Endothelial cell of umbilical vein (primary cell): ENCODE measurements at regions not wholly inside any gene's neighbourhood (a gene's known extent, or its start where the extent isn't known, plus 50 kb on each side); places are given as distances from the start of the nearest gene placed in this dataset.

ENCODE experiments used
- BruUV-seq: library from RNA; stranded (reverse); fragments of 400-500 nt; replicated peaks from 2 replicates; lab custom pipeline; 2021; lab: Mats Ljungman, UMichigan
- CTCF ChIA-PET: fragments of 300-600, 350-600 bp; sonication (Branson Sonifier 250); formaldehyde crosslinking; loops from one replicate; lab custom pipeline; 2021; ENCODE audit warnings: antibody characterized with exemption, inconsistent platforms; lab: Charles Lee
- POLR2A ChIA-PET: fragments of 300-600, 350-600 bp; sonication (Branson Sonifier 250); formaldehyde crosslinking; loops from one replicate; lab custom pipeline; 2021; ENCODE audit warnings: antibody characterized with exemption, inconsistent platforms; lab: Charles Lee
- DNase-seq: peaks from one replicate; pipeline ENCODE4 v3.0.0-alpha.2; 2011; ENCODE audit warnings: low read depth, low spot score
- FAIRE-seq: peaks from 2 replicates; lab custom pipeline; 2011; peaks lifted over from hg19 to GRCh38; lab: Jason Lieb, UNC
- H2AFZ ChIP-seq: 2 replicates; pipeline ENCODE4 v1.6.0; 2012; ENCODE audit warnings: low read depth, low read length, control low read depth, inconsistent platforms
- H3K27ac ChIP-seq: 2 replicates; pipeline ENCODE4 v1.5.1; 2011; ENCODE audit warnings: low read depth, mild to moderate bottlenecking, control low read depth, low read length, moderate library complexity; ENCODE audit not compliant: insufficient read depth
- H3K27me3 ChIP-seq, 2 experiments: 2 replicates each; pipeline versions ENCODE4 v1.6.0 to v1.6.1; 2011; ENCODE audit warnings: low read length in 2 of 2, mixed read lengths in 1 of 2; ENCODE audit not compliant: control insufficient read depth in 2 of 2, insufficient read depth in 2 of 2
- H3K36me3 ChIP-seq, 2 experiments: 2 replicates in 1 of 2; 3 replicates in 1 of 2; pipeline ENCODE4 v1.5.1; 2011; ENCODE audit warnings: low read length in 2 of 2, mild to moderate bottlenecking in 1 of 2, moderate library complexity in 1 of 2; ENCODE audit not compliant: control insufficient read depth in 2 of 2, insufficient read depth in 2 of 2; ENCODE audit errors: extremely low read depth in 1 of 2
- H3K4me1 ChIP-seq: 3 replicates; pipeline ENCODE4 v1.5.1; 2011; ENCODE audit warnings: mild to moderate bottlenecking, low read length; ENCODE audit not compliant: control insufficient read depth, insufficient read depth; ENCODE audit errors: extremely low read depth
- H3K4me2 ChIP-seq: 2 replicates; pipeline ENCODE4 v1.6.1; 2011; ENCODE audit warnings: low read length, control low read depth, mixed read lengths; ENCODE audit not compliant: insufficient read depth
- H3K4me3 ChIP-seq, 3 experiments: fragments of 200-600 bp in 1 of 3; sonication (generic), shearing (Covaris generic) in 1 of 3; replicated peaks in 1 of 3; 2 replicates each; pipeline ENCODE4 v1.5.1; 2011 to 2016; ENCODE audit warnings: control low read depth in 3 of 3, low read length in 3 of 3, mild to moderate bottlenecking in 2 of 3, inconsistent platforms in 1 of 3, low read depth in 1 of 3, moderate library complexity in 1 of 3; ENCODE audit not compliant: insufficient read depth in 1 of 3
- H3K79me2 ChIP-seq: 2 replicates; pipeline ENCODE4 v1.6.0; 2012; ENCODE audit warnings: low read length, inconsistent platforms; ENCODE audit not compliant: control insufficient read depth, insufficient read depth
- H3K9ac ChIP-seq: replicated peaks from 2 replicates; pipeline ENCODE3; 2011; ENCODE audit warnings: low read length, control low read depth; ENCODE audit not compliant: insufficient read depth; ENCODE audit errors: extremely low read depth
- H3K9me1 ChIP-seq: replicated peaks from 3 replicates; pipeline ENCODE4 v1.6.0; 2011; ENCODE audit warnings: mild to moderate bottlenecking, low read length; ENCODE audit not compliant: control insufficient read depth, insufficient read depth; ENCODE audit errors: extremely low read depth
- H3K9me3 ChIP-seq: replicated peaks from 2 replicates; pipeline ENCODE4 v1.5.1; 2012; ENCODE audit warnings: low read length, inconsistent platforms; ENCODE audit not compliant: control insufficient read depth, insufficient read depth
- H4K20me1 ChIP-seq: replicated peaks from 2 replicates; pipeline ENCODE3; 2011; ENCODE audit warnings: mild to moderate bottlenecking, low read length; ENCODE audit not compliant: control insufficient read depth, insufficient read depth; ENCODE audit errors: extremely low read depth
- CTCF ChIP-seq, 2 donors: IDR thresholded peaks; 1 replicate in 1 of 2; 2 replicates in 1 of 2; pipeline ENCODE4 v1.5.1; 2011; ENCODE audit warnings: low read length in 2 of 2, mild to moderate bottlenecking in 2 of 2, moderate library complexity in 2 of 2, control low read depth in 1 of 2, inconsistent platforms in 1 of 2, low read depth in 1 of 2; ENCODE audit not compliant: insufficient read depth in 1 of 2; ENCODE audit errors: extremely low read depth in 1 of 2
- EZH2 ChIP-seq: IDR thresholded peaks from 2 replicates; pipeline ENCODE4 v1.6.1; 2012; ENCODE audit warnings: borderline replicate concordance, low read depth, mild to moderate bottlenecking, moderate library complexity, low read length, inconsistent platforms; ENCODE audit not compliant: severe bottlenecking
- FOS ChIP-seq: IDR thresholded peaks from 2 replicates; pipeline ENCODE4 v1.6.1; 2011; ENCODE audit warnings: mild to moderate bottlenecking, low read length, moderate library complexity, borderline replicate concordance; ENCODE audit not compliant: insufficient read depth
- GATA2 ChIP-seq: IDR thresholded peaks from 2 replicates; pipeline ENCODE4 v1.7.0; 2011; ENCODE audit warnings: low read depth, mild to moderate bottlenecking, moderate library complexity, mixed read lengths, low read length; ENCODE audit not compliant: insufficient read length, insufficient read depth
- JUN ChIP-seq: IDR thresholded peaks from 2 replicates; pipeline ENCODE4 v1.6.1; 2011; ENCODE audit warnings: borderline replicate concordance, low read depth; ENCODE audit not compliant: insufficient read length, insufficient read depth
- MAX ChIP-seq: IDR thresholded peaks from 2 replicates; pipeline ENCODE4 v1.6.1; 2011; ENCODE audit not compliant: insufficient read depth, insufficient read length
- MYC ChIP-seq: IDR thresholded peaks from one replicate; pipeline ENCODE4 v1.6.1; 2011; ENCODE audit warnings: mild to moderate bottlenecking, low read depth, low read length
- POLR2A ChIP-seq: IDR thresholded peaks from 2 replicates; pipeline ENCODE4 v1.6.1; 2012; ENCODE audit warnings: low read depth, mild to moderate bottlenecking, control low read depth, low read length
- POLR2AphosphoS5 ChIP-seq: IDR thresholded peaks from 2 replicates; pipeline ENCODE4 v1.6.1; 2012; ENCODE audit warnings: low read depth, mild to moderate bottlenecking, control low read depth, low read length, moderate library complexity; ENCODE audit not compliant: insufficient read depth
- dilution Hi-C: fragments of 300-500 bp; cut with MboI; formaldehyde crosslinking; loops from one replicate; pipeline ENCODE4 v1.15.0; 2019; ENCODE audit warnings: low sequenced_read_pairs; ENCODE audit not compliant: extremely low pct_ligation_motif_present
- intact Hi-C: fragments of 100-400 bp; cut with micrococcal nuclease; formaldehyde crosslinking; loops from one replicate; pipeline ENCODE4 v1.10.0; 2022

DNA sequence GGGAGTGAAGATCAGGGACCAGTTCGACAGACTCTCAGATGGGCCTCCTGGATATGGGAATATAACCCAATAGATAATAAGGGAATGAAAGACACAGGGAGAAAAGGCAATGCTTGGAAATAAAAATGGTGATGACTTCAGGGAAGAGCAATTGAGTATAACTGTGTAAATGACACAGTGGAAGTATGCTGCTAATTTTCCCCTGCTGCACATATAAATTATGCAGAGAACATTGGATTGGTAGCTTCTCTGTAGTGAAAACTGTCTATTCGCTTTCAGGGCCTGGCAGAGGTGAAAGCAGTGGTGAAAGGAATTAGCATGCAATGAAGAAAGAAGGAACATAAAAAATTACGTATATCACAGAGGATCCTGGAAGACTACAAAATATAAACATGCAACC lies 398.2 kb upstream of the CDH2 start:
- DNase-seq (no peak), FAIRE-seq (no peak)
- H3K4me1 ChIP-seq, result no peaks in the 10 kb centered on the region
- intact Hi-C loops, result no loop called here
- H3K36me3 ChIP-seq, result no peaks in the 10 kb centered on the region
- dilution Hi-C loops, result no loop called here
- H3K4me3 ChIP-seq, result no peak overlapping the region
- no peaks in the 10 kb centered on the region for H3K9me1 ChIP-seq
- H3K9me3 ChIP-seq, result no peaks in the 10 kb centered on the region
- no peaks in the 10 kb centered on the region for H3K27me3 ChIP-seq
- H2AFZ ChIP-seq, result no peak overlapping the region
- no peak overlapping the region for H3K9ac ChIP-seq
- no peak overlapping the region for H3K27ac ChIP-seq
- no peak overlapping the region for H3K4me2 ChIP-seq
- no peaks in the 10 kb centered on the region for H4K20me1 ChIP-seq
- CTCF ChIA-PET, result interaction anchor here (1.4 kb wide), 1 partner anchor 9 kb away, joined by 3 read pairs; no protein-coding TSS in a partner anchor
- no peaks in the 10 kb centered on the region for H3K79me2 ChIP-seq
- no TSS peak for BruUV-seq
- TF ChIP-seq GATA2 (no peak), EZH2 (no peak), POLR2A (no peak), CTCF (IDR thresholded peaks at IDR 0.05; ENCODE audit: extremely low read depth in 1 of 2, insufficient read depth in 1 of 2, low read depth in 1 of 2, low read length in 2 of 2) (no peak), MYC (no peak), JUN (no peak), POLR2AphosphoS5 (no peak), FOS (no peak), MAX (no peak)
- POLR2A ChIA-PET, result no interaction called here
